ENCODE measurements at regions not wholly inside any gene's neighbourhood (a gene's known extent, or its start where the extent isn't known, plus 50 kb on each side); places are given as distances from the start of the nearest gene placed in this dataset.

- 79% methylated on average over 1 of the region's 1 CpG; no CpG with 5 or more reads in 1 of the 2 experiments for whole genome bisulfite sequencing, 2 experiments (ENCODE audit: insufficient coverage in 1 of 2, insufficient read length in 1 of 2)
- H3K4me1 ChIP-seq (ENCODE audit: control insufficient read depth, insufficient read depth, low read length), result no peaks in the 10 kb centered on the region
- no peak overlapping the region for H3K27ac Mint-ChIP-seq
- H3K36me3 Mint-ChIP-seq (ENCODE audit: low read depth), result no peaks in the 10 kb centered on the region
- no peaks in the 10 kb centered on the region for H3K27me3 Mint-ChIP-seq (ENCODE audit: insufficient read depth)
- H3K36me3 ChIP-seq (ENCODE audit: control insufficient read depth, insufficient read depth, low read length), result no peaks in the 10 kb centered on the region
- no peaks in the 10 kb centered on the region for H3K27me3 ChIP-seq (ENCODE audit: control insufficient read depth, insufficient read depth, low read length, poor library complexity, severe bottlenecking)
- no peaks in the 10 kb centered on the region for H3K4me1 Mint-ChIP-seq
- no peak overlapping the region for H3K4me3 ChIP-seq (ENCODE audit: low read length)
- H3K4me3 Mint-ChIP-seq, result no peak overlapping the region
- H3K27ac ChIP-seq (ENCODE audit: low read depth, low read length), result no peak overlapping the region
- H3K9me3 Mint-ChIP-seq, result peaks cover 17% of the 10 kb centered on the region
- DNase-seq, result no peak
- H3K9ac ChIP-seq (ENCODE audit: extremely low read depth, low read length, poor library complexity, severe bottlenecking), result no peak overlapping the region
- TF ChIP-seq CTCF (conservative IDR thresholded peaks at IDR 0.05), result no peak
- H3K9me3 ChIP-seq (ENCODE audit: control insufficient read depth, low read length), result no peaks in the 10 kb centered on the region
Observed at GRCh38 chr3:109784285-109784684, 446.9 kb upstream of the DPPA4 start.

DNA sequence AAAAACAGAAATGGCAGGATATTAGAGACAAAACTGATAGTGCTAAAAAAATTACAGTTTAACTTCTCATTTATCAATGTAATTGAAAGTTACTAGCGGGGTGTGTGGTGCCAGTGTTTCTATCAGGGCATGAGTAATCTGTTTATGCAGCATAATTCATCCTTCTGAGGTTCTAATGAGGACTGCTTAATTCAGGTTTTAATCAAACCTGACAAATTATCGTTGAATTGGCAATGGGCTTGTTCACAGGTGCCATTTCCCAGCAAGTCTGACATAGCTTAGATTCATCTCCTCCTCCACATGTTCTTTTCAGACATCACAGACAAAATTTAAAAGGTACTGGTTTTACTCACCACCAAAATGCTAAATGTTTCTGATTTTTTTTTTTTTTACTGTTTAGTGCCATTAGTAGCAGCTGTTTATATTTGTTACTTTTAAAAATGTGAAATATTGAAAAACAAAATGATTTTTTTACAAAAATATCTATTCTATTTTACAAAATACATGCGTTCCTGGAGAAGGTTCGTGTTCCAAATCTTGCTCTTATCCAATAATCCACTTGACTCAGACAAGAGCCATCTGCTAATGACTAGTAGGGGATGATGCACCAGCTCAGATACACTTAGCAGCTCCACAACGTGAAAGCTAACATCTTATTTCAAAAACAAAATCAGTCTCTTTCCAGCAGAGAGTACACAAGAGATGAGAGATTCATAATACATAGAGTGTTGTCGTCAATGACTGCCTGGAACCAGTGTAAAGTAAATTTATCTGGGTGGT is 447.7 kb upstream of the DPPA4 start:
- no peaks in the 10 kb centered on the region for H3K36me3 Mint-ChIP-seq (ENCODE audit: low read depth)
- no peak for TF ChIP-seq CTCF (conservative IDR thresholded peaks at IDR 0.05)
- Histone ChIP-seq H3K27ac (ENCODE audit: low read depth, low read length) (no peak overlapping the region), H3K36me3 (ENCODE audit: control insufficient read depth, insufficient read depth, low read length) (no peaks in the 10 kb centered on the region), H3K9me3 (ENCODE audit: control insufficient read depth, low read length) (no peaks in the 10 kb centered on the region), H3K9ac (ENCODE audit: extremely low read depth, low read length, poor library complexity, severe bottlenecking) (no peak overlapping the region), H3K4me3 (ENCODE audit: low read length) (no peak overlapping the region), H3K4me1 (ENCODE audit: control insufficient read depth, insufficient read depth, low read length) (no peaks in the 10 kb centered on the region), H3K27me3 (ENCODE audit: control insufficient read depth, insufficient read depth, low read length, poor library complexity, severe bottlenecking) (no peaks in the 10 kb centered on the region)
- no peaks in the 10 kb centered on the region for H3K4me1 Mint-ChIP-seq
- no peak overlapping the region for H3K4me3 Mint-ChIP-seq
- no peak for DNase-seq
- no peaks in the 10 kb centered on the region for H3K27me3 Mint-ChIP-seq (ENCODE audit: insufficient read depth)
- peaks cover 10% of the 10 kb centered on the region for H3K9me3 Mint-ChIP-seq
- H3K27ac Mint-ChIP-seq, result no peak overlapping the region
- 94 to 96% methylated on average over 5 to 6 of the region's 6 CpGs for WGBS, 2 experiments (ENCODE audit: insufficient coverage in 1 of 2, insufficient read length in 1 of 2)

- Histone ChIP-seq H3K9me3 (ENCODE audit: control insufficient read depth, low read length) (no peaks in the 10 kb centered on the region), H3K36me3 (ENCODE audit: control insufficient read depth, insufficient read depth, low read length) (no peaks in the 10 kb centered on the region), H3K4me1 (ENCODE audit: control insufficient read depth, insufficient read depth, low read length) (no peaks in the 10 kb centered on the region), H3K27ac (ENCODE audit: low read depth, low read length) (no peak overlapping the region), H3K4me3 (ENCODE audit: low read length) (no peak overlapping the region), H3K9ac (ENCODE audit: extremely low read depth, low read length, poor library complexity, severe bottlenecking) (no peak overlapping the region), H3K27me3 (ENCODE audit: control insufficient read depth, insufficient read depth, low read length, poor library complexity, severe bottlenecking) (no peaks in the 10 kb centered on the region)
- Mint-ChIP-seq H3K9me3 (peaks cover 1% of the 10 kb centered on the region), H3K27me3 (ENCODE audit: insufficient read depth) (no peaks in the 10 kb centered on the region), H3K36me3 (ENCODE audit: low read depth) (no peaks in the 10 kb centered on the region), H3K27ac (no peak overlapping the region), H3K4me1 (peaks cover 1% of the 10 kb centered on the region), H3K4me3 (no peak overlapping the region)
- peak; percentile 42 for DNase-seq
- peak; percentile 74 for TF ChIP-seq CTCF (conservative IDR thresholded peaks at IDR 0.05)
- WGBS, 2 experiments (ENCODE audit: insufficient coverage in 1 of 2, insufficient read length in 1 of 2), result 98% methylated on average over 6 of the region's 6 CpGs; no CpG with 5 or more reads in 1 of the 2 experiments
Observed at GRCh38 chr3:109803274-109803673, 465.9 kb upstream of the DPPA4 start.

Measured in endodermal cell (in vitro differentiated cells).